Nucleus accumbens (tissue), 56 donors: ENCODE measurements at regions not wholly inside any gene's neighbourhood (a gene's known extent, or its start where the extent isn't known, plus 50 kb on each side); places are given as distances from the start of the nearest gene placed in this dataset.
A peak's percentile ranks its signal among the peaks of the same experiment; 100 is the strongest.
"Not testable (repeated sequence)": the region's sequence is repeated elsewhere in the genome, so short reads cannot be mapped to it uniquely, and the experiment has no call there.

Experiments used
- DNase-seq, 56 donors: peaks; one replicate each; lab custom pipeline; 2025; lab: John Stamatoyannopoulos, UW

DNA sequence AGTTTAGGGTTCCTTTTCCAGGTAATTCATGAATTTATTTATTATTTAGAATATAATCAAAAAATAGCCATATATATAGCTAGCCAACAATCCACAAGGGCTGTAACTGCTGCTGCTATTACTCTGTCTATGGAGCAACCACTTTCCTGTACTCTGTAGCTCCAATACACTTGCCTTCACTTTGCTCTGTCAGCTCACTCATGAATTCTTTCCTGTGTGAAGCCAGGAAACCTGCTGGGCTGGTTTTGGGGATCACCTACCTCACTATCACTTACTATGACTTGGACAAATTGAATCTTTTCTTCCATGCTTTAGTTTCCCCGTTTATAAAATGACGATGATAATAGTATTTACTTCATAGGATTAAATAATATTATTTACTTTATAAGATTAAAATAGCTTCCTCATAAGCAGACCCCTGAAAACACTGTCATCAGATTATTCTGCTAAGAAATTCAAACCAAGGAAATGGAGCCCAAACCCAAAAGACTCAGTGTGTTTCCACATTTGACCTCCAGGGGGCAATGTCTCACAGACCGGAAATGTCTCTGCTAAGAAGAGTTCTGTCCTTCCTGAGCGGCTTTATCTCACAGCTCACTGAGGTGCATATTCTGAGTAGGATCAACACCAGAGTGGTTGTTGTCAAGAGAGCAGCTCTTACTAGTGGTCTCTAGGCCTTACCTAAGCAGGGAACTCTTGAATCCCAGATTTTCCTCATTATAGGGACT lies 457.1 kb downstream of the DAD1 start:
- no peak for DNase-seq

DNA sequence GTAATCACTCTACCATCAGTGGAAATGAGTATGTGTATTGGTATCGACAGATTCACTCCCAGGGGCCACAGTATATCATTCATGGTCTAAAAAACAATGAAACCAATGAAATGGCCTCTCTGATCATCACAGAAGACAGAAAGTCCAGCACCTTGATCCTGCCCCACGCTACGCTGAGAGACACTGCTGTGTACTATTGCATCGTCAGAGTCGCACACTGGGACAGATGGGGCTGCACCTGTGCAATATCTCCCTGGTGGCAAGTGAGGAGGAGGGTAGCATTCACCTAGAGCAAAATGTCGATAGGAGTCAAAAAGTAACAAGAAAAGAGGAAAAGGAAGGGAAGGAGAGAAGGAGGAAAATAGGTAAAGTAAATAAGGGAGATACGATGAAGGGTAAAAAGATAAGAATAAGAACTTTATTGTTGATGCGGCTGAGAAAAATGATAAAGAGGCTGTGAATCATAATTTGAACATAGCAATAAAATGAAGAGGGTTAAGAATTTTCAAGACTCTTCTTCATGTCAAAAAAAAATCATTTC lies 450.5 kb upstream of the OR4E1 start:
- no peak for DNase-seq

DNA sequence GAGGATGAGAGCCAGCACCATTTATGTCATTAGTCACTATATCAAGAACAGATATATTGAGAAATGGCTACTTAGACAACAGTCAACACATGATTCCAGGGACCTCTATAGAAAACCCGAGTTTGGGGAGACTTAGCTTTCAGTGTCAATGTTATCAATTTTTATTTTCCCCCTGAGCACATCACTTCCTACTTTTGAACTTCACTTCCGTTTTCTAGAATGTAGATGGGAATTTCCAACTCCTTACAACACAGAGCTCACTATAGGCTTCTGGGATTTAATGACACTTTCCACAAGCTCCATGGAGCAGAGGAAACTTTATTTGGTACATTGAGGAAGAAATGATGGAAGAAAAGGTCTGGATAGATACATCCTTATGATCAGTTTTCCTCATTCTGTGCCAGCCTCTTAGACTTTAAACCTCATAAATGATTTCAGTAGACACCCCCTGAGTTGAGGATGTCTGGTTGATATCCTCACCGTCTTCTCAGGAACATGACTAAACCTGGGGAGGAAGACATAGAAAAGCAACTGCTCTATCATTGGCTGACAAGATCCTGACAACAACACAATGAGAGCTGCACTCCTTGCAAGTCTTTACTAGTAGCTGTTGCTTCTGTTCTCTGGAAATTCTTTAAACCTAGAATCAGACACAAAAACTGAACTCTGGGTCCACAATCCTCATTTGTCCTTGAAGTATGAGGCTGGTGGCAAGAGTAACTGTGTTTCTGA lies 449.4 kb upstream of the OR4E1 start:
- no peak for DNase-seq

DNA sequence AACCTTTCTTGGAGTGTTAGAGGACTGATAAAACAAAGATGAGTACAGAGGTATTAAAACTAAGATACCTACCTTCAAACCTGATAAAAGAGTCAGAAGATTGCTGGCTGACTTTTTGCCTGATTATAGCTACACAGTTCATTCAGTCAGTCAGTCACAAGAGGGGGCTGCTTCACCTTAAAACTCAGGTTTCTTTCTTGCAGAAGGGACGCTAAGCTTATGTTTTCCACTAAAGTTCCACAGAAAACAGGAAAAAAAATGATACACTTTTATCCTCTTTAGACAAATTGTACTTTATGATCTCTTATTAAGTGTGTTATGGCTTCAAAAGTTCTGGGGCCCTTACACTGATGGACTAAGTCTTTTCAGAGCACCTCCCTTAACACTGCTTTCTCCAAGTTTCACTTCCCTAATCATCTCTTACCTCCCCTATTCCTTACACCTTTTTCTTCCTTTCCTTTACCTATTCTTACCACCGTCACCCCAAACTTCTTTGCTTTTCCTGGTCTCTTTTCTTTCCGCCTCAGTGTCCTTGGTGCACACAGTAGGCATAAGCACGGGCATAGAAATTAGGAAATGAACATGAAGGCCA lies 448.7 kb upstream of the OR4E1 start:
- DNase-seq, result no peak

DNA sequence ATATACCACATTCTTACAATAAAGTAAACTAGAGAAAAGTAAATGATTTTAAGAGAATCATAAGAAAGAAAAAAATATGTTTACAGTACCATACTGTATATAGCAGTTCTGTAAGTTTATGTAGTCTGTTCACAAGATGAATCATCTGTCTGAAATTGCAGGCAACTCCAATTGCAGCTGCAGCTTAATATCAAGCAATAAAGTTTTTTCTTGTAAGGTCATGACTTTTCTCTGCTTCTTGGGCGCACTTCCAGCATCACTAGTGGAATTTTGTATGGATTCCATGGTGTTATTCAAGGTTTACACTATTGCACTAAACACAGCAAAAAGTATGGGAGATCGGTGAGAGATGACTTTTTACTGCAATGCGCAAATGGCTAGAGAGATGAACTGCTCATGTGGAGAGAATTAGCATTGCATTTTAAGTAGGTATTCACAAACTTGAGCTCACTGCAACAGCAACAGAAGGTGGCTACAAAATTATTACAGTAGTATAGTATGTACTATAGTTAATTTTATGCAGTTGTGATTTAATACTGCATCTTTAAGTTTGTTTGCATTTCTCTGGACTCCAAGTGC lies 445.4 kb upstream of the OR4E1 start:
- DNase-seq, result no peak

DNA sequence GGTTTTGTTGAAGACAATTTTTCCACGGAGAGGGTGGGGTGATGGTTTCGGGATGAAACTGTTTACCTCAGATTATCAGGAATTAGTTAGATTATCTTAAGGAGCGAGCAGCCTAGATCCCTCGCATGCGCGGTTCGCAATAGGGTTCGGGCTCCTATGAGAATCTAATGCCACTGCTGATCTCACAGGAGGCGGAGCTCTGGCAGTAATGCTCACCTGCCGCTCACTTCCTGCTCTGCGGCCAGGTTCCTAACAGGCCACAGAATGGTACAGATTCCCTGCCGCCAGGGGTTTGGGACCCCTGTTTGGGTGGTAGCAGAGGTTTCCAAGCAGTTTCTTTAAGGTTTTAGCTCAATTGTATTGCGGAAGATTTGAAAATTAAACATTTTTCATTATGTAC lies 439.8 kb upstream of the OR4E1 start:
- no peak for DNase-seq

DNA sequence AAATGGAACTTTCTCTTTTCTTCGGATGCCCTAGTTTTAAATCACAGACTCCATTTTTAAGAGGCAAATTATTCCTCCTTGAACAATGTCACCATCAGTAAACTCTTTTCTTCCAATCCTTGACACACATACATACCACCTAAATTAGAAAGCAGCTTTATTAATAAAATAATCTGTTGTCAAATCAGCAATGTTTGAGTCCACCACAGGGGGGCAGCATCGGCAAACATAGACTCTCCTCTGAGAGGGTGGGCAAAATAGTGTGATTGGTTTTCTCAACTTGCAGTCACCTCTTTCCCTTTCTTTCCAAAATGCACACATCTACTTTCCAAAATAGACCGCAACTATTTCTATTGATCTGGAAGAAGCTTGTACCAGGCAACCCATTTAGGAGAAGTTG lies 438.4 kb upstream of the OR4E1 start:
- DNase-seq, result no peak

DNA sequence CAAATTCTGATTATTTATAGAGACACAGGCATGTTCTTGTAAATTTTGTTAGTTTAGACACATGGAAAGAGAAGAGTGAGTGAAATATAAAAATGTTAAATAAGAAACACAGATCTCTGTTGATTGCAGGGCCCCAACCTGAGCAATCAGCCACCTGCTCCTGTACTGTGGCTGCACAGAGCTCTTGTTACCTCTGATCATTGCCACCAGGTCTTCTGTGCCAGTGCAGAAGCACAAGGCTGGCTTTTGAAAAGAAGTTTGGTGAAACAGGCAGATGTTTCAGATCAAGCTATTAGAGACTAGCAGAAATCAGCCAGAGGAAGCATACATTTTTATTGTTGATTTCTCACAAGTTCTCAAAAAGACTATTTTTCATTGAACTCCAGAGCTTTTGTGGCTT lies 434.1 kb upstream of the OR4E1 start:
- DNase-seq, result no peak

DNA sequence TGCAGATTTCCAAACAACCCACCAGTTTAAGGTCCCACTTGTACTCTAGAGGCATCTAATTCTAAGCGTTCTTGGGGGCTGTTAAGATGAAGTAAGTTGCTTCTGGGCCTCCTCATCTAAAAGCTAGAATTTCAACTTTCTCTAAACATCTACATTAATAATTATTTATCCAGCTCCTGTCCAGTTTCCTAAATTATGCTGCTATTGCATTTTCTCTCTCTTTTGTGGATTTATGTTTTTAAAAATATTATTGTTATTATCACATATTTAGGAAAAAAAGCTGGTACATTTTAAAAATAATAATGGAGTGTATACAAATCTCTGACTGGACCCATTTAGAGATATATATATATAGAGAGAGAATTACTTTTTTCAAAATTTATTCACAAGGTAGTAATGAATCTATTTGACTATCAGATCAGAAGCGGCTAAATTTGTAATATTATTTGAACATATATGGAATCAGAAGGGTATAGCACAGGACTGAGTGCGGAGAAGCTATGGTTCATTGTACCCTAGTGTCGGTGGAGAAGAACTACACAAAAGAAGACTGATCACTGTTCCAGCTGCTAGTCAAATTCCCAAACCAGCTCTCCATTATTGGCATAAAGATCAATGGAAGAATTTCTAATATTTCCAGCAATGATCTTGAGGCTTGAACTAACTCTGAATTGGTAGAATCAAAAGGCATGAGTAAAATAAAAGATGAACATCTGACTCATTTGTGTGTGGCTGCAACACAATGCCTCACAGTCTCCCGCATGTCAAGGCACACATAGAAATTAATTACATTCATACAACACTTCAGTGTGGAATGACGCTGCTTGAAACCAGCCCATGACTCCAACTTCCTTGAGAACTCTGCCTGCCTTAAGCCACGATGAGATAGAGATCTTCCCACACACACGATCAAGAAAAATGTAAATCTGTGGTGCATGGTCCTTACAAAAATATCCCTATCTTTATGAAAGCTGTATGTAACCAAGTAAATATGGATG lies 433.4 kb upstream of the OR4E1 start:
- no peak for DNase-seq

DNA sequence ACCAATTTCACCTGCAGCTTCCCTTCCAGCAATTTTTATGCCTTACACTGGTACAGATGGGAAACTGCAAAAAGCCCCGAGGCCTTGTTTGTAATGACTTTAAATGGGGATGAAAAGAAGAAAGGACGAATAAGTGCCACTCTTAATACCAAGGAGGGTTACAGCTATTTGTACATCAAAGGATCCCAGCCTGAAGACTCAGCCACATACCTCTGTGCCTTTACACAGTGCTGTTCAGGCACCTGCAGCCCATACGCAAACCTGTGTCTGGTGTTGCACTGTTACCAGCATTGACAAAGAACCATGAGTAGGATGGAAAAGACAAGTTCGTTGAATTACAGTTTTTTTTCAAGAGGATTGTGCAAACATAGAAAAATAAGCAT lies 432.0 kb upstream of the OR4E1 start:
- DNase-seq, result no peak

DNA sequence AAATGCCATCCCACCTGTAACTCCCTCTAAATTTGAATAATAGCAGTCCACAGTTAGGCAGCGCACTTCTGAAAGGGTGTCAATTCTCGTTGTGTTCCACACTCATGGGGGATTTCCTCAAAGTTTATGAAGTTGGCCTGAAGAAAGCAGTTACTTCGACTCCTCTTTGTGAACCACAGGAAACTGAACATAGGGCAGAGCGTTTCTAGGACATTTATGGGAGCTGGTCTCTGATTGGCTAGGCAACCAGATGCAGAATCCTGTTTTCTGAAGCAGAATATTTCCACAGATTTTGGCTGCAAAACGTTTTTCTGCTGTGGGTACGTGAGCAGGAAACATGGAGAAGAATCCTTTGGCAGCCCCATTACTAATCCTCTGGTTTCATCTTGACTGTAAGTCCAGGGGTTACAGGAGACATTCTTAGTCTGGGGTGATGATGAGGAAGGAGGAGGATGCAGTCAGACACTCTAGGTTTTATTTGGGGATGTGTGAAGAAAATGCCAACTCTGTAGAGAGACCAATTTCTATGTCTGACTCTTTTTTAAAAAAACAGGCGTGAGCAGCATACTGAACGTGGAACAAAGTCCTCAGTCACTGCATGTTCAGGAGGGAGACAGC lies 431.5 kb upstream of the OR4E1 start:
- DNase-seq, result no peak

DNA sequence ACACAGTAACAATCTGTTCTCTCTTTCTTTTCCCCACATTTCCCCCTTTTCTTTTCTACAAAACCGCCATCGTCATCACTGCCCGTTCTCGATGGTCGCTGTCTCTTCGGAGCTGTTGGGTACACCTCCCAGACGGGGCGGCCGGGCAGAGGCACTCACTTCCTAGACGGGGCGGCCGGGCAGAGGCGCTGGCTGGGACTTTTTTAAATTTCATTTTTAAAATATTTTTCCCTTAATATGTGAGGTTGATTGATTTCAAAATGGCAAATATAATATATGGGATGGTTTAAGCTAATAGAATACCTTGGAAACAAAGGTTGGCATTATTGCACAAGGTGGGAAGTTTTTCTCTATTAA lies 427.1 kb upstream of the OR4E1 start:
- not testable (repeated sequence) for DNase-seq

DNA sequence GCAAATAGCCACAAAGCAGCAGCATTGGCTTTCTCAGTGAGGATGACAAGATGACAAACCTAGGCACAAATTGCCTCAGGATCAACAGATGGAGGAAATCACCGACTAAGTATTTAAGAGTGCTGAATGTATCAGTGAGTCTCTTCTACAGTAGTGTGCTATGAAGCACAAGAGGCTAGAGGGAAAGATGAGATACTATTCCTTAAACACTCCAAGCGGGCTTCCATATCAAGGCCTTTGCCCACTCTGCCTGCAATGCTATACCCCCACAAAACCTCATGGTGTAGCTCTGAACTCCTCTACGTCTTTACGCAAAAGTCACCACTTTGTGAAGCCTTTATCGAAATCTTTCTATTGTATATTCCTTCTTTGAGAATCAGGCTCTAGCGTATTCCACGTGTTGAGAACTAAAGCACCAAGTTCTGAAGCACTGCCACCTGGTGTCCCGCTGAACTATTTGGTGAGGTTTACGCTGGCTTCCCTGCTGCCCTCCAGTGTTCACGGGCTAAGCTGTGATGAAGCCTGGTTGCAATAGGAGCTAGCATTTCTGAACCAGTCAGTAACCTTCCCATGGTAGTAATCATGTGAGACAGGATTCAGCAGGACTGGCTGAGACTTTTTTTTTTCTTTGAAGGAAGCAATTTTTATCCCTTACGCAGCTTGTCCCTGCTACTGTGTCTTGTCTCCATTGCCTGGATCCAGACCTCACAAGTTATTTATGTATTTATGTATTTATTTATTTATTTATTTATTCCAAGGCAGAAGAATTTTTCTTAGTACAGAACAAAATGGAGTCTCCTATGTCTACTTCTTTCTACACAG lies 426.5 kb upstream of the OR4E1 start:
- DNase-seq, result peak in 33 of 56 donors; percentile 0 to 52 (median 9)

DNA sequence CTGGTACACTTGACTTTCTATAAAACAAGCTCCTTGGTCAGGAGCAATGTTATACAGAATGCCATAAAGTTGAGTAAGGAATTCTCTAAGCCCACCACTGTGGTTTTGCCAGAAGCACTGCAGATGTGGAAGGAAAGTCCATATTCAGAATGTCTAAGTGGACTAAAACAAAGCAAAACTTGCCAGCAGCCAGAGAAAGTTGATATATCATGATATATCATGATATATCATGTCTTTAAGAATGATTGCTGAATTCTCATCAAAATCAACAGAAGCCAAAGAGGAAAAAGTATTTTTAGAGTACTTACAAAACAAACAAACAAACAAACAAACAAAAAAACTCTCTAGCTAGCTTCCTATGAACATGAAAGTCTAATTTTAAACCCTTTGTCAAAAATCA lies 424.8 kb upstream of the OR4E1 start:
- no peak for DNase-seq

DNA sequence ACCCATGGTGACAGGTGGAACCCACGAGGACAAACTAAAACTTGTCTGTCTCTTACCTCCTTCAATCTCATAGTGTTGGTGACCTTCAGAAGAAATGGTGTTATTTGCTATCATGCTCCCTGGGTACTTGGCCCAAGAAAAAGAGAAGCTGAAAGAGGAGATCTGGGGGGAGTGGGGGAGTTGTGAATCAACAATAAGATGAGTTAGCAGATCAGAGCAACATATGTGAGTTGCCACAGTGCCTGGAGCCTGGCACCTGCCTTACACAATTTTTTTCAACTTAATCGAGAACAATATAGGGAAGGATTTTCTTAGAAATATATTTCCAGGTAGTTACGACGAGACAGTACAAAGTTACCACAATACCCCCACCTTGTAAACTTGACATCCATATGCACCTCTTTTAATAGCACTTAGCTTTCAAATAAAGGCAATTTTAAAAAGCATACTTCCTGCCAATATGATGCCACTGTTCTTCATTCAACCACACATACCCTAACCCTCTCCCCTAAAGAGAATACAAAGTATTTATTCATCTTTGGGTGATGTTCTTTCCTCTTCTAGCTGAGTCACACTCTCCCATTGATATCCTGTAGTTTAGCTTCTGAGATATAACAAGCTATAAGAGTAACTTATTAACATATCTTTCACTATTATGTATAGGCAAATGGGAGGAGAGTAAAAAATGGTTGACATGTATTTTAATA lies 424.1 kb upstream of the OR4E1 start:
- DNase-seq, result no peak

DNA sequence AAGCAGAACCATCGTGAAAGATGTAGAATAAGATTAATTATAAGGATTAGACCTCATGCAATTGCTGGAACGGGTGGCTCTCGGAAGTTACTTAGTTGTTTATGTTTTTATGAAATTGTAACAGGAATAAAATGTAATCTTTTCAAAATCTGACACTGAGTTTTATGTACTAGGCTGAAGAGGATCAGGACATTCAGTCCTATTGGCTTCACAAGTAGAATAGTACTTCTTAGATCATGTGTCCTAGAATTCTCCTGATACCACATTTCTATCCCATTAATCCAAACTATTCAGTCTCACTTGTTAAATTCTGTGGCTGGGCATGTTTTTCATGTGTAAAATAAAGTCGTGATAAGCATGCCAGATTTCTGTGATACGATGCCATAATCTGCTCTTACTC lies 423.5 kb upstream of the OR4E1 start:
- no peak for DNase-seq

DNA sequence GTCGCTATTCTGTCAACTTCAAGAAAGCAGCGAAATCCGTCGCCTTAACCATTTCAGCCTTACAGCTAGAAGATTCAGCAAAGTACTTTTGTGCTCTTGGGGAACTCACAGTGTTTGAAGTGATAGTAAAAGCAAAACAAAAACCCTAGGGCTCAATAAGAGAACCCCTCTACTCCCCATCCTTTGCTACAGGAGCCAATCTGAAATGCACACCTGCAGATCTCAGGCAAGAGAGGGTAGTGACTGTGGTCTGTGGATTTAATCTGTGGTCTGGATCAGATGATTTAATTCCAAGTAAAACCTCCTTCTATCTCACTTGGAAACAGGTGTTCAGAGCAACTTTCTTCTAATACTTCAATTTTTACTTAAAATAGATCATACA lies 422.9 kb upstream of the OR4E1 start:
- no peak for DNase-seq

DNA sequence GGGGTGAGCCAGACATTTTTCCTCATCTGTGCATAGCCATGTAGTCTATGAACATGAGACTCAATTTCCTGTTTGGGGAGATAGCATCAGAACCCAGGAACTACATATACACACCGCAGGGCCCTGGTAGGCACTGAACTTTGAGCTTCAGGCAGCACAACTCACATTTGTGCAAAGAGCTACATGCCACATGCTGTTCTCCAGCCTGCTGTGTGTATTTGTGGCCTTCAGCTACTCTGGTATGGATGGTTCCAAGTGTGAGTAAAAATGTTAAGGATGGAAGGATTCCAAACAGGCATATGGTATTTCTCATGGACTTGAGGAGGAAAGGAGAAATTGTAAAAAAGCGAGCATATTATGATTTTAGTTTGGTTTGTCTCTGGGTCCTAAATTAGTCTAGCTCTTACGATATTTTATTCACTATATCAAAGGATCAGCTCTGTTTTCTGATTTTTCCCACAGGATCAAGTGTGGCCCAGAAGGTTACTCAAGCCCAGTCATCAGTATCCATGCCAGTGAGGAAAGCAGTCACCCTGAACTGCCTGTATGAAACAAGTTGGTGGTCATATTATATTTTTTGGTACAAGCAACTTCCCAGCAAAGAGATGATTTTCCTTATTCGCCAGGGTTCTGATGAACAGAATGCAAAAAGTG lies 422.4 kb upstream of the OR4E1 start:
- DNase-seq, result no peak
